HEK293T (cell line): ENCODE measurements at regions not wholly inside any gene's neighbourhood (a gene's known extent, or its start where the extent isn't known, plus 50 kb on each side); places are given as distances from the start of the nearest gene placed in this dataset.
A peak's percentile ranks its signal among the peaks of the same experiment; 100 is the strongest.

Experiments
- CTCF ChIA-PET: fragments of 350-600 bp; formaldehyde crosslinking; extraction: SDS; loops from one replicate; lab custom pipeline; 2021; ENCODE audit warnings: antibody characterized with exemption, inconsistent platforms; lab: Yijun Ruan, JAX
- POLR2A ChIA-PET: fragments of 350-600 bp; formaldehyde crosslinking; extraction: SDS; loops from one replicate; lab custom pipeline; 2020; ENCODE audit warnings: antibody characterized with exemption, inconsistent platforms; lab: Yijun Ruan, JAX
- DNase-seq: peaks from one replicate; pipeline ENCODE4 v3.0.0; 2012; ENCODE audit warnings: mixed read lengths; ENCODE audit errors: extremely low spot score
- ARNT ChIP-seq: fragments of 450-650 bp; IDR thresholded peaks from 2 replicates; pipeline ENCODE4 v1.6.1; 2017; ENCODE audit warnings: mild to moderate bottlenecking
- BHLHE40 ChIP-seq: fragments of 450-650 bp; IDR thresholded peaks from 2 replicates; pipeline ENCODE4 v1.6.1; 2016; ENCODE audit warnings: mild to moderate bottlenecking, moderate library complexity, borderline replicate concordance
- CTBP1 ChIP-seq: fragments of 450-650 bp; IDR thresholded peaks from 2 replicates; pipeline ENCODE4 v1.6.1; 2016; ENCODE audit warnings: borderline replicate concordance
- ELF4 ChIP-seq: fragments of 450-650 bp; IDR thresholded peaks from 2 replicates; pipeline ENCODE4 v1.6.1; 2017; ENCODE audit warnings: antibody characterized with exemption
- FOXA1 ChIP-seq: fragments of 450-650 bp; IDR thresholded peaks from 2 replicates; pipeline ENCODE4 v1.6.1; 2016; ENCODE audit warnings: mild to moderate bottlenecking
- FOXK2 ChIP-seq: fragments of 450-650 bp; IDR thresholded peaks from 2 replicates; pipeline ENCODE4 v1.6.1; 2016; ENCODE audit warnings: mild to moderate bottlenecking
- FOXM1 ChIP-seq: fragments of 450-650 bp; IDR thresholded peaks from 2 replicates; pipeline ENCODE4 v1.6.1; 2017; ENCODE audit warnings: mild to moderate bottlenecking, borderline replicate concordance
- HDGF ChIP-seq: fragments of 450-650 bp; IDR thresholded peaks from 2 replicates; pipeline ENCODE4 v1.6.1; 2017; ENCODE audit warnings: antibody characterized with exemption, borderline replicate concordance
- L3MBTL2 ChIP-seq: fragments of 450-650 bp; conservative IDR thresholded peaks from 2 replicates; pipeline ENCODE4 v1.6.1; 2016; ENCODE audit warnings: mild to moderate bottlenecking
- LEF1 ChIP-seq: fragments of 450-650 bp; IDR thresholded peaks from 2 replicates; pipeline ENCODE4 v1.6.1; 2017; ENCODE audit warnings: mild to moderate bottlenecking, borderline replicate concordance
- NFRKB ChIP-seq: fragments of 450-650 bp; IDR thresholded peaks from 2 replicates; pipeline ENCODE4 v1.6.1; 2016; ENCODE audit warnings: mild to moderate bottlenecking, moderate library complexity
- SP1 ChIP-seq: fragments of 450-650 bp; IDR thresholded peaks from 2 replicates; pipeline ENCODE4 v1.6.1; 2017
- SUZ12 ChIP-seq: fragments of 450-650 bp; IDR thresholded peaks from 2 replicates; pipeline ENCODE4 v1.6.1; 2016; ENCODE audit warnings: mild to moderate bottlenecking
- TARDBP ChIP-seq: fragments of 450-650 bp; IDR thresholded peaks from 2 replicates; pipeline ENCODE4 v1.6.1; 2016
- ZNF384 ChIP-seq: fragments of 450-650 bp; IDR thresholded peaks from 2 replicates; pipeline ENCODE4 v1.6.1; 2016
- TF ChIP-seq, protein P1 (sequence below): fragments of 450-650 bp; IDR thresholded peaks from 2 replicates; pipeline ENCODE4 v1.6.1; 2016

DNA sequence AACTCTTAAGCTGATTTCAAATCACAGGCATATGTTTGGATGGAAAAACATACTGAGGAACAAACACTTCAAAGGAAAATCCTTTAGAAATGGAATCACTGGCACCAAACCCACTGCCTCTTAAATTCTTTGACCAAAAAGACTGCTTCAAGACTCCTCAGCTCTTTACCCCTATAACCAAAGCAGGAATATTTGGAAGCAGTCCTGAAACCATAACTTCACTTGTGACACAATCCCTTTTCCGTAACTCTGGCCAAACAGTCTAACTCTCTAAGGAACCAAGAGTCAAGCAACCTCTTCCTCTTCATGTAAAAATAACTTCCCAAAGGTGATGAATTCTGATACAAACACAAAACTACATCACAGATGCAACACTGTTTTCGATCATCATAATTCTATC, 104.3 kb downstream of the MTERF1 start:
- ChIA-PET CTCF (interaction anchor here (0.6 kb wide), 1 partner anchor 420 kb away, joined by 3 read pairs; no protein-coding TSS in a partner anchor), POLR2A (no interaction called here)
- DNase-seq: no peak
- TF ChIP-seq FOXK2 (no peak), ARNT (no peak), HDGF (no peak), FOXA1 (no peak), ELF4 (no peak), LEF1 (no peak), BHLHE40 (no peak), L3MBTL2 (no peak), ZNF384 (no peak), FOXM1 (no peak), TARDBP (no peak), SUZ12 (no peak)
- TF ChIP-seq, protein P1, sequence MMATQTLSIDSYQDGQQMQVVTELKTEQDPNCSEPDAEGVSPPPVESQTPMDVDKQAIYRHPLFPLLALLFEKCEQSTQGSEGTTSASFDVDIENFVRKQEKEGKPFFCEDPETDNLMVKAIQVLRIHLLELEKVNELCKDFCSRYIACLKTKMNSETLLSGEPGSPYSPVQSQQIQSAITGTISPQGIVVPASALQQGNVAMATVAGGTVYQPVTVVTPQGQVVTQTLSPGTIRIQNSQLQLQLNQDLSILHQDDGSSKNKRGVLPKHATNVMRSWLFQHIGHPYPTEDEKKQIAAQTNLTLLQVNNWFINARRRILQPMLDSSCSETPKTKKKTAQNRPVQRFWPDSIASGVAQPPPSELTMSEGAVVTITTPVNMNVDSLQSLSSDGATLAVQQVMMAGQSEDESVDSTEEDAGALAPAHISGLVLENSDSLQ: no peak

- TF ChIP-seq FOXM1: no peak
- TF ChIP-seq CTBP1: no peak
- POLR2A ChIA-PET: no interaction called here
- no peak for DNase-seq
- CTCF ChIA-PET: no interaction called here
These were observed 103.0 kb downstream of the MTERF1 start for GRCh38 chr7:91777522-91777921.

DNA sequence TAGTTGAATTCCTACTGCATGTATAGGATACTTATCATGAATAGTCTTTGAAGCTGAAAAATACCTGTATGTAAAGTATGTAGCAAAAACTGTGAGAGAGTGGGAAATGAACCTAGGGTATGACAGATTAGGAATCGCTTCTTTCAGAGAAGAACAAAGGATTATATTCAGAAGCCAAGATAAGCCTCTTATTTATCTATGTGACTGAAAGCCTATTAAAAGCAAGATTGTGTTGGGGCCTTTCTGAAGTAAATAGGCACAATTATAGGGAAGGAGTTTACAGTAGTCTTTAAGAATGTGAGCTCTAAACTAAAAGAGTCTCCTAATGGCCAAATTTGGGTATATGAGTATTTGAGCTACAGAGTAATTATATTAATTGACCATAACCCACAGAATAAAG, 102.1 kb downstream of the MTERF1 start:
- DNase-seq: no peak
- POLR2A ChIA-PET: no interaction called here
- TF ChIP-seq SUZ12 (no peak), FOXK2 (no peak), HDGF (no peak), LEF1 (no peak), ARNT (no peak), FOXM1 (no peak), FOXA1 (no peak), ZNF384 (no peak), NFRKB (no peak), ELF4 (no peak), SP1 (no peak), L3MBTL2 (no peak), BHLHE40 (no peak), TARDBP (no peak), CTBP1 (no peak)
- TF ChIP-seq, protein P1: no peak
- CTCF ChIA-PET: no interaction called here

- CTCF ChIA-PET: no interaction called here
These were observed 100.0 kb downstream of the MTERF1 start for GRCh38 chr7:91780521-91780920.

GRCh38 chr7:91784469-91784868, 96.0 kb downstream of the MTERF1 start:
- TF ChIP-seq FOXM1 (no peak), ARNT (no peak), L3MBTL2 (no peak), TARDBP (no peak), CTBP1 (no peak), FOXK2 (no peak), BHLHE40 (no peak), NFRKB (no peak), FOXA1 (no peak), ELF4 (no peak), ZNF384 (no peak), SUZ12 (no peak), LEF1 (no peak), HDGF (no peak), SP1 (no peak)
- TF ChIP-seq, protein P1: no peak
- peak; percentile 8 for DNase-seq
- CTCF ChIA-PET: no interaction called here
- POLR2A ChIA-PET: no interaction called here

More at GRCh38 chr7:91780521-91780920, 100.0 kb downstream of the MTERF1 start:
- TF ChIP-seq TARDBP: no peak
- TF ChIP-seq FOXA1: no peak
- TF ChIP-seq BHLHE40: no peak
- TF ChIP-seq SUZ12: no peak
- TF ChIP-seq FOXM1: no peak
- no peak for TF ChIP-seq HDGF
- no peak for TF ChIP-seq ELF4
- no peak for TF ChIP-seq CTBP1
- no peak for TF ChIP-seq L3MBTL2
- no peak for TF ChIP-seq ARNT
- no peak for TF ChIP-seq NFRKB
- no peak for TF ChIP-seq ZNF384
- TF ChIP-seq LEF1: no peak
- TF ChIP-seq, protein P1: no peak
- no peak for TF ChIP-seq SP1
- TF ChIP-seq FOXK2: no peak
- POLR2A ChIA-PET: no interaction called here
- DNase-seq: no peak

DNA sequence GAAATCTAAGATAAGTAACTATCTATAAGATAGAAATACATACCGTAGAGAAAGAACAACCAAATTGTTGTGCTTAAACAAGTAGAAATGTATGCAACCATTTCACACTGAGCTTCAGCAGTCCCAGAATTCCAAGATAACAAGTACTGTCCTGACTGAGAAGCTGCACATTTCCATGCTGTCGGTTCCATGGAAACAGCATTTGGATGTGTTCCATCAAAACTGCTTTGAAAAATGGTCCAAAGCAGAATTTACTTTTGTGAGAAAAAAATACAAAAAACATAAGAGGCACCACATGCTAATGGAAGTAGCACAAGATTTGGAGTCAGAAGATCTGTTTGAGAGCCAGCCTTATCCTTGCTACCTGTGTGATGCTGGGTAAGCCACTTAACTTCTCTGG, 92.6 kb downstream of the MTERF1 start:
- TF ChIP-seq SUZ12: no peak
- TF ChIP-seq ARNT: no peak
- TF ChIP-seq, protein P1: no peak
- no peak for TF ChIP-seq BHLHE40
- TF ChIP-seq FOXK2: no peak
- TF ChIP-seq L3MBTL2: no peak
- TF ChIP-seq LEF1: no peak
- TF ChIP-seq FOXM1: no peak
- no peak for TF ChIP-seq TARDBP
- no peak for TF ChIP-seq ZNF384
- TF ChIP-seq SP1: no peak
- no peak for TF ChIP-seq HDGF
- TF ChIP-seq ELF4: no peak
- no peak for TF ChIP-seq CTBP1
- TF ChIP-seq FOXA1: no peak
- no peak for TF ChIP-seq NFRKB
- ChIA-PET CTCF (no interaction called here), POLR2A (no interaction called here)
- DNase-seq: no peak
